ENCODE measurements at regions not wholly inside any gene's neighbourhood (a gene's known extent, or its start where the extent isn't known, plus 50 kb on each side); places are given as distances from the start of the nearest gene placed in this dataset.

DNA sequence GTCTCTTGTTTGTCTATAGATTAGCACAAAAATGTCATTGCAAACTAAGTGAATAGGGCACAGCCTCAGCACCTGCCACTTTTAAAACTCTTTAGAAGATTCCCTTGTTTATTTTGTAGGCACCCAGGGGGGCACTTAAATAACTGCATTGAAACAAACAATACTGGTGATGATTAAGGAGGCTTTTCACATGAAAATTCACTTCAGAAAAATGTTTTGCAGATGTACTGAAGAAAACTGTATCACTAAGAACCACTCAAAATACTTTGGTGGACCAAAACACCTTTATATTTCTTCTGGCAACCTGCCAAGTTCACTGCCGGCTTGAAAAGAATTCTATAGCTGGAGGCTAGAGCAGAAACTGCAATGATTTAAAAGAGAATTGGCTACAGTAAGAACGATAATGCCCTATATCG, 281.5 kb downstream of the TOX3 start (continued):
- TF ChIP-seq, protein P1, sequence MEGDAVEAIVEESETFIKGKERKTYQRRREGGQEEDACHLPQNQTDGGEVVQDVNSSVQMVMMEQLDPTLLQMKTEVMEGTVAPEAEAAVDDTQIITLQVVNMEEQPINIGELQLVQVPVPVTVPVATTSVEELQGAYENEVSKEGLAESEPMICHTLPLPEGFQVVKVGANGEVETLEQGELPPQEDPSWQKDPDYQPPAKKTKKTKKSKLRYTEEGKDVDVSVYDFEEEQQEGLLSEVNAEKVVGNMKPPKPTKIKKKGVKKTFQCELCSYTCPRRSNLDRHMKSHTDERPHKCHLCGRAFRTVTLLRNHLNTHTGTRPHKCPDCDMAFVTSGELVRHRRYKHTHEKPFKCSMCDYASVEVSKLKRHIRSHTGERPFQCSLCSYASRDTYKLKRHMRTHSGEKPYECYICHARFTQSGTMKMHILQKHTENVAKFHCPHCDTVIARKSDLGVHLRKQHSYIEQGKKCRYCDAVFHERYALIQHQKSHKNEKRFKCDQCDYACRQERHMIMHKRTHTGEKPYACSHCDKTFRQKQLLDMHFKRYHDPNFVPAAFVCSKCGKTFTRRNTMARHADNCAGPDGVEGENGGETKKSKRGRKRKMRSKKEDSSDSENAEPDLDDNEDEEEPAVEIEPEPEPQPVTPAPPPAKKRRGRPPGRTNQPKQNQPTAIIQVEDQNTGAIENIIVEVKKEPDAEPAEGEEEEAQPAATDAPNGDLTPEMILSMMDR (conservative IDR thresholded peaks at IDR 0.05; ENCODE audit: low read depth in 2 of 2): no peak
- TF ChIP-seq, protein P2, sequence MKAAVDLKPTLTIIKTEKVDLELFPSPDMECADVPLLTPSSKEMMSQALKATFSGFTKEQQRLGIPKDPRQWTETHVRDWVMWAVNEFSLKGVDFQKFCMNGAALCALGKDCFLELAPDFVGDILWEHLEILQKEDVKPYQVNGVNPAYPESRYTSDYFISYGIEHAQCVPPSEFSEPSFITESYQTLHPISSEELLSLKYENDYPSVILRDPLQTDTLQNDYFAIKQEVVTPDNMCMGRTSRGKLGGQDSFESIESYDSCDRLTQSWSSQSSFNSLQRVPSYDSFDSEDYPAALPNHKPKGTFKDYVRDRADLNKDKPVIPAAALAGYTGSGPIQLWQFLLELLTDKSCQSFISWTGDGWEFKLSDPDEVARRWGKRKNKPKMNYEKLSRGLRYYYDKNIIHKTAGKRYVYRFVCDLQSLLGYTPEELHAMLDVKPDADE (IDR thresholded peaks at IDR 0.05): no peak
- TF ChIP-seq CREB1 (CRISPR knock-in tag; IDR thresholded peaks at IDR 0.05; ENCODE audit: low read depth): 0 out of 2 replicates have a peak, but pooled peaks have one; percentile 33

DNA sequence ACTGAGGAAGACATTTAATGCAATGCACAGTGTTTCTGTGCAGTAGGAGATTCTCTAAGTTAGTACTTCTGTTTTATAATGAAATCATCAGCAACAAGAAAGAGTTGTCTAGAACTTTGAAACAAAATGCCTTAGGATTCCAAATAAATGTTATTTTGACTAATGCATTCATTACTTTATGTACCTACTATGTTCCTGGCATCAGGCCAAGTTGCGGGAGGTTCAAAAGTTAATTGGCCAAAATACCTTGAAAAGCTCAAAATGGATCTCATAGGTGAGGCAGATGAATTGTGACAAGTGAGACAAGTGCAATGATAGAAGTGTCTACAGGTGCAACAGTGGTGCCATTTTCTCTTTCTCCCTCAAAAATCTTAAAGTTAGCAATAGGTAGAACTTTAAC, 289.4 kb downstream of the TOX3 start:
- Histone ChIP-seq H4K20me1 (replicated peaks; ENCODE audit: insufficient read depth) (no peaks in the 10 kb centered on the region), H2AFZ (no peak overlapping the region; the same call in 1 of the 2 replicates), H3K27me3 (ENCODE audit: insufficient read depth) (no peaks in the 10 kb centered on the region), H3K79me2 (replicated peaks; ENCODE audit: insufficient read depth) (no peaks in the 10 kb centered on the region), H3F3A (replicated peaks; ENCODE audit: low read depth) (no peaks in the 10 kb centered on the region), H3K9me2 (ENCODE audit: insufficient read depth) (peaks cover 14% of the 10 kb centered on the region; the same call in 1 of the 2 replicates), H3K4me1 (ENCODE audit: insufficient read depth) (peaks cover 10% of the 10 kb centered on the region), H3K4me2 (no peak overlapping the region), H3K4me3 (no peak overlapping the region), H3K36me3 (ENCODE audit: insufficient read depth) (no peaks in the 10 kb centered on the region), H3K27ac (ENCODE audit: low read depth) (no peak overlapping the region)
- Mint-ChIP-seq H3K9me3 (no peaks in the 10 kb centered on the region), H3K27ac (no peak overlapping the region), H3K4me3 (no peak overlapping the region), H3K4me1 (peaks cover 23% of the 10 kb centered on the region), H3K36me3 (ENCODE audit: low read depth) (no peaks in the 10 kb centered on the region), H3K27me3 (ENCODE audit: insufficient read depth, low read depth, poor library complexity) (no peaks in the 10 kb centered on the region)
- DNase-seq (ENCODE audit: low spot score): no peak
- ATAC-seq: no peak
- TF ChIP-seq, protein P3, sequence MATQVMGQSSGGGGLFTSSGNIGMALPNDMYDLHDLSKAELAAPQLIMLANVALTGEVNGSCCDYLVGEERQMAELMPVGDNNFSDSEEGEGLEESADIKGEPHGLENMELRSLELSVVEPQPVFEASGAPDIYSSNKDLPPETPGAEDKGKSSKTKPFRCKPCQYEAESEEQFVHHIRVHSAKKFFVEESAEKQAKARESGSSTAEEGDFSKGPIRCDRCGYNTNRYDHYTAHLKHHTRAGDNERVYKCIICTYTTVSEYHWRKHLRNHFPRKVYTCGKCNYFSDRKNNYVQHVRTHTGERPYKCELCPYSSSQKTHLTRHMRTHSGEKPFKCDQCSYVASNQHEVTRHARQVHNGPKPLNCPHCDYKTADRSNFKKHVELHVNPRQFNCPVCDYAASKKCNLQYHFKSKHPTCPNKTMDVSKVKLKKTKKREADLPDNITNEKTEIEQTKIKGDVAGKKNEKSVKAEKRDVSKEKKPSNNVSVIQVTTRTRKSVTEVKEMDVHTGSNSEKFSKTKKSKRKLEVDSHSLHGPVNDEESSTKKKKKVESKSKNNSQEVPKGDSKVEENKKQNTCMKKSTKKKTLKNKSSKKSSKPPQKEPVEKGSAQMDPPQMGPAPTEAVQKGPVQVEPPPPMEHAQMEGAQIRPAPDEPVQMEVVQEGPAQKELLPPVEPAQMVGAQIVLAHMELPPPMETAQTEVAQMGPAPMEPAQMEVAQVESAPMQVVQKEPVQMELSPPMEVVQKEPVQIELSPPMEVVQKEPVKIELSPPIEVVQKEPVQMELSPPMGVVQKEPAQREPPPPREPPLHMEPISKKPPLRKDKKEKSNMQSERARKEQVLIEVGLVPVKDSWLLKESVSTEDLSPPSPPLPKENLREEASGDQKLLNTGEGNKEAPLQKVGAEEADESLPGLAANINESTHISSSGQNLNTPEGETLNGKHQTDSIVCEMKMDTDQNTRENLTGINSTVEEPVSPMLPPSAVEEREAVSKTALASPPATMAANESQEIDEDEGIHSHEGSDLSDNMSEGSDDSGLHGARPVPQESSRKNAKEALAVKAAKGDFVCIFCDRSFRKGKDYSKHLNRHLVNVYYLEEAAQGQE (IDR thresholded peaks at IDR 0.05; ENCODE audit: unreplicated experiment): no peak
- TF ChIP-seq, protein P4, sequence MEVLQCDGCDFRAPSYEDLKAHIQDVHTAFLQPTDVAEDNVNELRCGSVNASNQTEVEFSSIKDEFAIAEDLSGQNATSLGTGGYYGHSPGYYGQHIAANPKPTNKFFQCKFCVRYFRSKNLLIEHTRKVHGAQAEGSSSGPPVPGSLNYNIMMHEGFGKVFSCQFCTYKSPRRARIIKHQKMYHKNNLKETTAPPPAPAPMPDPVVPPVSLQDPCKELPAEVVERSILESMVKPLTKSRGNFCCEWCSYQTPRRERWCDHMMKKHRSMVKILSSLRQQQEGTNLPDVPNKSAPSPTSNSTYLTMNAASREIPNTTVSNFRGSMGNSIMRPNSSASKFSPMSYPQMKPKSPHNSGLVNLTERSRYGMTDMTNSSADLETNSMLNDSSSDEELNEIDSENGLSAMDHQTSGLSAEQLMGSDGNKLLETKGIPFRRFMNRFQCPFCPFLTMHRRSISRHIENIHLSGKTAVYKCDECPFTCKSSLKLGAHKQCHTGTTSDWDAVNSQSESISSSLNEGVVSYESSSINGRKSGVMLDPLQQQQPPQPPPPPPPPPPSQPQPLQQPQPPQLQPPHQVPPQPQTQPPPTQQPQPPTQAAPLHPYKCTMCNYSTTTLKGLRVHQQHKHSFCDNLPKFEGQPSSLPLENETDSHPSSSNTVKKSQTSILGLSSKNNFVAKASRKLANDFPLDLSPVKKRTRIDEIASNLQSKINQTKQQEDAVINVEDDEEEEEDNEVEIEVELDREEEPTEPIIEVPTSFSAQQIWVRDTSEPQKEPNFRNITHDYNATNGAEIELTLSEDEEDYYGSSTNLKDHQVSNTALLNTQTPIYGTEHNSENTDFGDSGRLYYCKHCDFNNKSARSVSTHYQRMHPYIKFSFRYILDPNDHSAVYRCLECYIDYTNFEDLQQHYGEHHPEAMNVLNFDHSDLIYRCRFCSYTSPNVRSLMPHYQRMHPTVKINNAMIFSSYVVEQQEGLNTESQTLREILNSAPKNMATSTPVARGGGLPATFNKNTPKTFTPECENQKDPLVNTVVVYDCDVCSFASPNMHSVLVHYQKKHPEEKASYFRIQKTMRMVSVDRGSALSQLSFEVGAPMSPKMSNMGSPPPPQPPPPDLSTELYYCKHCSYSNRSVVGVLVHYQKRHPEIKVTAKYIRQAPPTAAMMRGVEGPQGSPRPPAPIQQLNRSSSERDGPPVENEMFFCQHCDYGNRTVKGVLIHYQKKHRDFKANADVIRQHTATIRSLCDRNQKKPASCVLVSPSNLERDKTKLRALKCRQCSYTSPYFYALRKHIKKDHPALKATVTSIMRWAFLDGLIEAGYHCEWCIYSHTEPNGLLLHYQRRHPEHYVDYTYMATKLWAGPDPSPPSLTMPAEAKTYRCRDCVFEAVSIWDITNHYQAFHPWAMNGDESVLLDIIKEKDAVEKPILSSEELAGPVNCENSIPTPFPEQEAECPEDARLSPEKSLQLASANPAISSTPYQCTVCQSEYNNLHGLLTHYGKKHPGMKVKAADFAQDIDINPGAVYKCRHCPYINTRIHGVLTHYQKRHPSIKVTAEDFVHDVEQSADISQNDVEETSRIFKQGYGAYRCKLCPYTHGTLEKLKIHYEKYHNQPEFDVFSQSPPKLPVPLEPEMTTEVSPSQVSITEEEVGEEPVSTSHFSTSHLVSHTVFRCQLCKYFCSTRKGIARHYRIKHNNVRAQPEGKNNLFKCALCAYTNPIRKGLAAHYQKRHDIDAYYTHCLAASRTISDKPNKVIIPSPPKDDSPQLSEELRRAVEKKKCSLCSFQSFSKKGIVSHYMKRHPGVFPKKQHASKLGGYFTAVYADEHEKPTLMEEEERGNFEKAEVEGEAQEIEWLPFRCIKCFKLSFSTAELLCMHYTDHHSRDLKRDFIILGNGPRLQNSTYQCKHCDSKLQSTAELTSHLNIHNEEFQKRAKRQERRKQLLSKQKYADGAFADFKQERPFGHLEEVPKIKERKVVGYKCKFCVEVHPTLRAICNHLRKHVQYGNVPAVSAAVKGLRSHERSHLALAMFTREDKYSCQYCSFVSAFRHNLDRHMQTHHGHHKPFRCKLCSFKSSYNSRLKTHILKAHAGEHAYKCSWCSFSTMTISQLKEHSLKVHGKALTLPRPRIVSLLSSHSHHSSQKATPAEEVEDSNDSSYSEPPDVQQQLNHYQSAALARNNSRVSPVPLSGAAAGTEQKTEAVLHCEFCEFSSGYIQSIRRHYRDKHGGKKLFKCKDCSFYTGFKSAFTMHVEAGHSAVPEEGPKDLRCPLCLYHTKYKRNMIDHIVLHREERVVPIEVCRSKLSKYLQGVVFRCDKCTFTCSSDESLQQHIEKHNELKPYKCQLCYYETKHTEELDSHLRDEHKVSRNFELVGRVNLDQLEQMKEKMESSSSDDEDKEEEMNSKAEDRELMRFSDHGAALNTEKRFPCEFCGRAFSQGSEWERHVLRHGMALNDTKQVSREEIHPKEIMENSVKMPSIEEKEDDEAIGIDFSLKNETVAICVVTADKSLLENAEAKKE (CRISPR knock-in tag; IDR thresholded peaks at IDR 0.05): no peak
- no peak for TF ChIP-seq EZH2phosphoT487 (IDR thresholded peaks at IDR 0.05; ENCODE audit: unreplicated experiment)
- TF ChIP-seq, protein P2 (IDR thresholded peaks at IDR 0.05): no peak
- no peak for TF ChIP-seq CREB1 (CRISPR knock-in tag; IDR thresholded peaks at IDR 0.05; ENCODE audit: low read depth)
- no peak for TF ChIP-seq NANOG (IDR thresholded peaks at IDR 0.05; ENCODE audit: borderline replicate concordance)
- no peak for TF ChIP-seq JUNB (IDR thresholded peaks at IDR 0.05; ENCODE audit: unreplicated experiment)
